Skeletal muscle satellite cell (primary cell): ENCODE measurements at regions not wholly inside any gene's neighbourhood (a gene's known extent, or its start where the extent isn't known, plus 50 kb on each side); places are given as distances from the start of the nearest gene placed in this dataset.

Experiments
- H3K27me3 ChIP-seq: 2 replicates; pipeline ENCODE4 v1.7.0; 2013; ENCODE audit warnings: low read length; ENCODE audit not compliant: control insufficient read depth, insufficient read depth
- H3K36me3 ChIP-seq: 2 replicates; pipeline ENCODE4 v1.7.0; 2013; ENCODE audit warnings: mild to moderate bottlenecking, control low read depth, low read length; ENCODE audit not compliant: insufficient read depth
- H3K4me1 ChIP-seq: 2 replicates; pipeline ENCODE4 v1.7.0; 2013; ENCODE audit warnings: low read length; ENCODE audit not compliant: control insufficient read depth, insufficient read depth
- H3K4me2 ChIP-seq: 2 replicates; pipeline ENCODE4 v1.7.0; 2013; ENCODE audit warnings: mild to moderate bottlenecking, low read length
- H3K4me3 ChIP-seq: 2 replicates; pipeline ENCODE4 v1.7.0; 2013; ENCODE audit warnings: low read length
- H3K9ac ChIP-seq: 2 replicates; pipeline ENCODE4 v1.7.0; 2013; ENCODE audit warnings: mild to moderate bottlenecking, low read depth, low read length, moderate library complexity
- H3K9me3 ChIP-seq: replicated peaks from 2 replicates; pipeline ENCODE4 v1.7.0; 2013; ENCODE audit warnings: mild to moderate bottlenecking, control low read depth, low read length

DNA sequence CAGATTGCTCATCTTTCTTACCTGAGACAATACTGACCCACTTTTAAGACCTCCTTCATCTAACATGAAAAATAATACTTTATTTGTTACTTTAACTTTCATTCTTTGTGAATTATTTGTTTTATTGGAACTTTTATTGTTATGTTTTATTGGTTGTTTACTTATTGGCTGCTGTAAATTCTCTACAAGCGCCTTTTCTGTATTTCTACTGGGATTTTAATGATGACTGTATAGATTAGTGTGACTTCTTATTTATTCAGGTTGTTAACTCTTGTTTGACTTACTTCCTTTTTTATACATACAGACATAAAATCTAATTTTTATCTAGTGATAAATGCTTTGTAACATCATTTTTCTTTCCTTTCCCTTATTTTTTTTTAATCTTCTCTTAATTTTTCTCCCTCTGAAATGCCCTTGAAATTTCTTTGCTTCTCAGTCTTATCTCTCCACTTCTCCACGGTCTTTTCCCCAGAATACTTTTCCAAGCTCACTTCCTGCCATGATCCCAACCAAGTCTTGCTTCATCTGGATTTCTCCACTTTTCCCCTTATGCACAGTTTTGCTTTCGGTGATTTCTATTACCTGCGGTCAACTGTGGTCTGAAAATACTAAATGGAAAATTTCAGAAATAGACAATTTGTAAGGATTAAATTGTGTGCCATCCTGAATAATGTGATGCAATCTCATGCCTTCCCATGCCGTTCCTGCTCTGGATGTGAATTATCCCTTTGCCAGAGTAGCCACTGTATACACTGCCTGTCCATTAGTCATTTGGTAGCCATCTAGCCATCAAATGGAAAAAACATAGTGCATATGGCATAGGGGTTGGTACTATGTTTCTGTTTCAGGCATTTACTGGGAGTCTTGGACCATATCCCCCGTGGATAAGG, 265.9 kb downstream of the PRL start:
- Histone ChIP-seq H3K9me3 (no peaks in the 10 kb centered on the region), H3K27me3 (no peaks in the 10 kb centered on the region), H3K36me3 (no peaks in the 10 kb centered on the region), H3K4me2 (no peak overlapping the region), H3K4me3 (no peak overlapping the region), H3K9ac (no peak overlapping the region), H3K4me1 (peaks cover 1% of the 10 kb centered on the region)

DNA sequence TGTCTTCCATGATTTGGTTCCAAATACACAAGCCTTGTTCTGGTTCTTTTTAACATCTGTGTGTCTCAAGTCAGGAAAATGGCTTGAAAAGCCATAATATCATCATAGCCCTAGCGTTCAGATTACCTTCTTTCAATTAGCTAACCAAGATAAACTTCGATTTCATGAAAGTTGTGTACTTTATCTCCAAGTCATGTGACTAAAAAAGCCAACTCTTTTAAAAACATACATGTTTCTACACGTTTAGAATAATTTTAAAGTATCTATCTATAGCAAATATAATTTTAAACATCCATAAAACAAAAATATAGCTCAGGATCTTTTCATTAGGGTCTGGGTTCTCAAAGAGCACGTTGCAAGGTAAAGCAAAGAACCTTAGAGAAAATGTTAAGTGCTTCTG, 261.1 kb downstream of the PRL start:
- no peak overlapping the region for H3K9ac ChIP-seq
- H3K4me2 ChIP-seq = no peak overlapping the region
- no peak overlapping the region for H3K4me3 ChIP-seq
- H3K9me3 ChIP-seq = no peaks in the 10 kb centered on the region
- no peaks in the 10 kb centered on the region for H3K36me3 ChIP-seq
- H3K27me3 ChIP-seq = no peaks in the 10 kb centered on the region
- H3K4me1 ChIP-seq = no peaks in the 10 kb centered on the region

DNA sequence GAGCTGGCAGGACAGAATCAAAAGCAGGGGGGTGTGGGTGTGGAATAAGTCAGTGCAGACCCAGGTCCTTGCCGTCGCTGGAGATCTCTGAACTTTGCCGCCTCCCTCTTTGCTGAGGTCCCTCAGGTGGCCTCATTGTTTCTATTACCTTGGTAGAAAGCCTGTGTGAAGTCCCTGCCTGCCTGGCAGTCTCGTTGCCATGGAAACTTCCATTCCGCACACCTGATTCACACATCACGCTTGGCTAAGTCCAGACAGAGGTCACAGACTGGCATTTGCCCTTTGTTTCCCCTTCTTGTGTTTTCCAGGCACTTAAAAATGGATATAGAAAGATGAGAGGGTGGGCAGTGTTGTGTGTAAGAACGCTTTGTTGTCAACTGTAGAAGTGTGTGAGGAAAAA, 260.6 kb downstream of the PRL start:
- H3K27me3 ChIP-seq = no peaks in the 10 kb centered on the region

DNA sequence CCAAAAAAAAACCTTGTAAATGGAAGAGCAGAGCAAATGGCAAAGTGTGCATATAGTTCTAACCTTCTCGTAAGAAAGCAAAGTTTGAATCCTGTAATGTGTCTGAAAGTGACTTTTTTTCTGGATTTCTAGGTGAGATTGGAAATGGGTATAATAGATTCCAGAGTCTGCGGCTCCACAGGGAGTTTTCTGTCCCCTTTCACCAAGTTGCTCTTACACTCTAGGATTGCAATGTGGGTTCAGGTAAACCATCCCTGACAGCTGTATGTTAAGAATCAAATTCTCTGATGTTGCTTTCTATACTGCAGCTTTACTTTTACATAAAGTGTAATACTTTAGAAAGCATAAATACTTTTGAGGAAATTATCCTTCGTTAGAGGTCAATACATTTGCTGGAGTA, 260.1 kb downstream of the PRL start:
- Histone ChIP-seq H3K4me2 (no peak overlapping the region), H3K9ac (no peak overlapping the region), H3K4me1 (no peaks in the 10 kb centered on the region), H3K36me3 (no peaks in the 10 kb centered on the region), H3K27me3 (no peaks in the 10 kb centered on the region), H3K4me3 (no peak overlapping the region), H3K9me3 (no peaks in the 10 kb centered on the region)

More for the DNA sequence above, 260.6 kb downstream of the PRL start:
- Histone ChIP-seq H3K4me1 (no peaks in the 10 kb centered on the region), H3K4me2 (no peak overlapping the region), H3K36me3 (no peaks in the 10 kb centered on the region), H3K9ac (no peak overlapping the region), H3K4me3 (no peak overlapping the region), H3K9me3 (no peaks in the 10 kb centered on the region)

DNA sequence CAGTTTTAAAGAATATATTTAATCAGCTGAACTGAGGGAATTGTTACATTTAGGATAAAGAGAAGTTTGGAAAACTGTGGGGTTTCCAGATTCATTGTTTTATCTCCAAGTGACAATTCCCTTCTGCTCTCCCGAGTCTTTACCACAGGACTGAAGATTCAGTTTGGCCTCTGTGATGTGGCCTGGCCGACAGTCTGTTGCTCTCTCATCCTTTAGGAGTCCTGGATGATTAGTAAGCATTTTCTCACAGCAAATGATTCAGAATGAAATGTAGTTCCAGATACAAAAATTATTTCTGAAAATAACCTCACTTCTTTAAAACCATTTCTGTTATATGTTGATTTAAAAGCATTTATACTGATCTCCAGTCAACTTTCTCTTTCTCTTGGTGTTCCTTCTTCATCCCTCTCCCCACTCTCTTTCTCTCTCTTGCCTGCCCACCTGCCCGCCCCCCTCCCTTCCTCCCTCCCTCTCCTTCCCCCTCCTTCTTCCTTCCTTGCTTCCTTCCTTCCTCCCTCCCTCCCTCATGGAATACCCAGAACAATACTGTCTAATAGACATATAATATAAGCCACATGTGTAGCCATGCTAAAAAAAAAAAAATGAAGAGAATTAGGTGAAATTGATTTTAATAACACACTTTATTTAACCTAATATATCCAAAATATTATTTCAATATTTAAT, 254.9 kb downstream of the PRL start:
- Histone ChIP-seq H3K9me3 (no peaks in the 10 kb centered on the region), H3K4me3 (no peak overlapping the region), H3K4me1 (peaks cover 5% of the 10 kb centered on the region), H3K27me3 (no peaks in the 10 kb centered on the region), H3K4me2 (no peak overlapping the region), H3K36me3 (no peaks in the 10 kb centered on the region), H3K9ac (no peak overlapping the region)

DNA sequence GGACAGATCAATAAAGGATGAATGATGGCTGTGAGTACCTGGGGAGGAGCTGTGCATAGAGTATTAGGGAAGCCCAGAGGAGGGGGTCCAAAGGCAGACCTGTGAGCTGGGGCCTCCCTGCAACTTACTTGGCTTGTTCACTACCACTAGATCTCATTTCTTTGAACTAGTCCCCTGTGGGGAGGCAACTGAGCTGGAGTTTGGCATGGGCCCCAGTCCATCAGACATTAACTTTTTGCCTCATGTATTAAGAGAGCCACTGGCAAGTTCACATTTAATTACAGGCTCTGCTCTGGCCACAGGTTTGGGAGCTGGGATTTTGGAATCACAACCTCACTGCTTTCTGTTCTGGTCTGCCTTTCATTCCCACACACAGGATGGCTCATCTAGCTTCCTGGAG, 254.1 kb downstream of the PRL start:
- H3K36me3 ChIP-seq = no peaks in the 10 kb centered on the region
- H3K27me3 ChIP-seq = no peaks in the 10 kb centered on the region
- no peak overlapping the region for H3K9ac ChIP-seq
- H3K4me2 ChIP-seq = no peak overlapping the region
- no peaks in the 10 kb centered on the region for H3K9me3 ChIP-seq
- H3K4me1 ChIP-seq = peaks cover 5% of the 10 kb centered on the region
- no peak overlapping the region for H3K4me3 ChIP-seq

DNA sequence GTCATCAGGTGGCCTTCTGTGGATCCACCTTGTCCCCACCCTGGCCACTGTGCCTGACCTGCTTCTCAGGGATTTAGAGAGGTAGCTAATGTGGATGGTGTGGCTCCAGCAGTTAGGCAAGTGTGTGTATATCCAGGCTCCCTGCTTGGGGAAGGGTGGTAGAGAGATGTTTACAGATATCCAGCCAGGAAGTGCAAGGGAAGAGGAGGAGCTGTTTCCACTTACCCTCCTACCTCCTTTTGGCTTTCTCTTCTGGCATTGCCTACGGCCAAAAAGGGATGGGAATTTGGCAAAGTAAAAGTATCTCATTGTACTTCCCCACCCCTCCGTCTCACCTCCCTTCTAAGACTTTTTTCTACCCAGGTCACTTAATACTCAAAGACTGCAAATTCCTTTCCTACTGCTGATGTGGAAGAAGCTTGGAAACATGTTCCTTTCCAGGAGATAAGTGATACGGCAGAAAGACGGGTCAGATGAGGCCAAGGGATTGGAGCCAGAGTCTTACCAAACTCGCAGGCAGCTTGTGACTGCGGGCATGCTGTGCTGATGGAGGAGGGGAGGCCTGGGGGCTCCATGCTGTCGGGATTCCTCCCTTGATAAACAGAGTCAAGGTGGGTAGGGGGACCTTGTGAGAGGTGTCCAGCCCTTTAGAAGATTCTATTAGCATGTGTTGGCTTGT, 253.4 kb downstream of the PRL start:
- Histone ChIP-seq H3K9ac (no peak overlapping the region), H3K36me3 (no peaks in the 10 kb centered on the region), H3K4me3 (no peak overlapping the region), H3K4me1 (peaks cover 5% of the 10 kb centered on the region), H3K4me2 (no peak overlapping the region), H3K27me3 (no peaks in the 10 kb centered on the region), H3K9me3 (no peaks in the 10 kb centered on the region)

DNA sequence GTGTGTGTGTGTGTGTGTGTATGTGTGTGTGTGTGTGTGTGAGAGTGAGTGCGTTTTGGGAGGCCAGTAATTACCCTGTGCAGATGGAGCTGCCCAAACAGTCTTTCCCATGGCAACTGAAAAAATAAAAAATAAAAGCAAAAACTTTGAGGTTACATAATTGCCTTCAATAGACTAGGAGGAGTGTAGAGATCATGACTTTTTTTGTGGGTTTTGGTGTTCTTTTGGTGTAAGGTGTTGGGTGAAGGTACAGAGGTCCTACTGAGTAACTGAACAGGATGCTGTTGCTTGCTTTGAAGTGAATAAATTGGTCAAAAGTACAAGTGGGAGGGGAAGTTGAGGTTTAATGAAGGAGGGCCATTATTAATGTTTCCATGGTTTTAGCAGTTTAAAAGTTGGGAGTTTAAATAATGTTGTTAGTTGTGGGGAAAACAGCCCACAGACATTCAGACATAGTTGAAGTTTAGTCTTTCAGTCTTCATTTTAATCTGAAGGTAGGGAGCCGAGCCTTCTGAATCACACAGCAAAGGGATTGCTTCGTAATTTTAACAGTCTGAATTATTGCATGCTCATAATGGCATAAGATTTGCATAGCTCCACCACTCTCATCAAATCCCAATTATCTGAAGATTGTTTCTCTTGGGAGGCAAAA, 251.4 kb downstream of the PRL start:
- H3K36me3 ChIP-seq = no peaks in the 10 kb centered on the region
- no peaks in the 10 kb centered on the region for H3K27me3 ChIP-seq
- H3K4me3 ChIP-seq = no peak overlapping the region
- no peak overlapping the region for H3K9ac ChIP-seq
- peaks cover 15% of the 10 kb centered on the region for H3K4me1 ChIP-seq
- no peak overlapping the region for H3K4me2 ChIP-seq
- no peaks in the 10 kb centered on the region for H3K9me3 ChIP-seq

DNA sequence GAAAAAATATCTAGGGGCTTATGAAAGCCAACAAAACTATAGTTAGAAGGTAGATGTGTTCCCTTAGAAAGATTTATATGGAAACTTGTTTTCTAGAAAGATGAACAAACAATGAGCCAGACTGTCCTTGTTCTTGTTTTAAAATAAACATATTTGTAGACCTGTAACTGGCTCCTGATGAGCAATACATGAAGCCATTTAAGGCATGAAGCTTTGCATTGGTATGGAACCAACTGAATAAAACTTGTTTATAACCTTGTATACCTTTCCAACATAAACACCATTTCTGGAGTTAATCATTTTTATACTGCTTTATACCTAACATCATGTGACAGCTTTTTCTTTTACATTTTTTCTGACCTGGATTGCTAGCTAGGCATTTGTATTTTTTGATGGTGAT, 247.8 kb downstream of the PRL start:
- Histone ChIP-seq H3K36me3 (no peaks in the 10 kb centered on the region), H3K9me3 (no peaks in the 10 kb centered on the region), H3K4me1 (peaks cover 11% of the 10 kb centered on the region), H3K9ac (no peak overlapping the region), H3K4me3 (no peak overlapping the region), H3K27me3 (no peaks in the 10 kb centered on the region), H3K4me2 (no peak overlapping the region)

DNA sequence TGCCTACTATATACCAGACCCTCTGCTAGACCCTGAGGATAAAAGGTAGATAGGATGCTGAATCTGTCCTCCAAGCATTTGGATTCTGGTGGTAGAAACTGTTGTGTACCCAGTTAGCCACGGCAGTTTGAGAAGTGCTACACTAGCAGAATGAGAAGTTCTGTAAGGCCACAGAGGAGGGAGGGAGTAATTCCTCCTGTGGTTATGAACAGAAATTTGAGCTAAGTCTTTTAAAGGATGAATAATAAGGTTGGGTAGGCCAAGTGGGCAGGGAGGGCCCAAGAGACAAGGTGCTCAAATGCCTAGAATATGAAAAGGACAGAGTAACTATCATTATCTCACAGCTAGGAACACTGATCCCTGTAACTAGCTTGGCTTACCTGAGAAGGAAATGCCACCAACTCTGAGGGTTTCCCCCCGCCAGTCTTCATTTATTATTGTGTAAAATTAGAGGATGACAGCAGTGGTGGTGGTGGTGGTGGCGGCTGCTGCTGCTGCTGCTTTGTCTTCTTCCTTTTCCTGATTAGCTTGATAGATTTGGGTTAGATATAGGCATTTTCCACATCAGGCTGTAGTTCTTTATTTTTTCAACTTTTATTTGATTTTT, 243.3 kb downstream of the PRL start:
- Histone ChIP-seq H3K9ac (no peak overlapping the region), H3K4me3 (no peak overlapping the region), H3K27me3 (no peaks in the 10 kb centered on the region), H3K9me3 (no peaks in the 10 kb centered on the region), H3K36me3 (no peaks in the 10 kb centered on the region), H3K4me1 (peaks cover 11% of the 10 kb centered on the region), H3K4me2 (no peak overlapping the region)

DNA sequence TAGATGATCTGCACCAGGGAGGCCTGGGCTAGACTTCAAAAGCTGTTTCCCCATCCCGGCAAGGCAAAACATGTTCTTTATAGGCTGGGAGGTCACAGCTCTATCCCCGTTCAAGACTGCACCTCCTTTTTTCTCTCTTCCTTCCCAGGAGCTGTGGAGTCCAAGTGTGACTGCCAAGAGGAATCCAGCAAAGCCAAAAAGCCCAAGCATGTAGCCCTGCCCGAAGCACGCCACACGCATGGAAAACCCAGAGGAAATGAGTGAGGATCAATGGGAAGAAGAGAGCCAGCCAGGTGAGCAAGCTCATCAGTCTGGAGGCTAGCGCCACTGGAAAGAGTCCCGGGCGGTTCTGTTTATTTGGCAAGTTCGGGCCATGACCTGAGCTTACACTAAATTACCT, 240.4 kb downstream of the PRL start:
- H3K9ac ChIP-seq = no peak overlapping the region
- no peak overlapping the region for H3K4me2 ChIP-seq
- H3K27me3 ChIP-seq = no peaks in the 10 kb centered on the region
- no peak overlapping the region for H3K4me3 ChIP-seq
- no peaks in the 10 kb centered on the region for H3K4me1 ChIP-seq
- H3K36me3 ChIP-seq = no peaks in the 10 kb centered on the region
- no peaks in the 10 kb centered on the region for H3K9me3 ChIP-seq
